ENCODE measurements at regions not wholly inside any gene's neighbourhood (a gene's known extent, or its start where the extent isn't known, plus 50 kb on each side); places are given as distances from the start of the nearest gene placed in this dataset.

DNA sequence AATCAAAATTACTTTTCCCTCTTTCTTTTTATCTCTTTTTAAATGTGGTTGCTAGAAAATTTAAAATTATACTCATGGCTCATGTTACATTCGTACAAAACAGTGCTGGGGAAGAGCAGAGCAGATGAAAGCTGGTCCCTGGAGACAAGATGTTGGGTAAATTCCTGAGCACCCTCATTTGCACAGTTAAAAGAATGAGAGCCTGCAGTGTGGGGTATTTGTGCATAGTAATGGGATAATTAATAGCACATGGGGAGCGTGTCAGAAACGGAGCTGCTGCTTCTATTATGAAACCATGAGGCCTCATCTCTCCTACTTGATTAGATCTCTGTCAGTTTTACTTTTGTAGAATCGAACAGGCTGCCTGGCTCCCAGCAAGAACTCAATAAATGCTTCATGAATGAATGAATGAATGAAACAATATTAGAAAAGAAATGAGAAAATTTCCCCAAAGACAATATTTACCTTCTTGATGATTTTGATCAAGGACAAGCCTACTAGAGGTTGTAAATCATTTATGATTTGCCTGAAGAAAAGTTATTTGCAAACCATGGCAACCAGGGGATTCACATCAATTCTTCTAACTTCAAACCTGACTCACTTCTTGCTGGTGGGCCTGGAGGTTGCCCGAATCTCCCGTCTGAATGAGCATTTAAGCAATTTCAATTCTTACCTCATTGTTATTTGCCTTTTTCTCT is 177.2 kb upstream of the TUT7 start:
- TF ChIP-seq, protein P1, sequence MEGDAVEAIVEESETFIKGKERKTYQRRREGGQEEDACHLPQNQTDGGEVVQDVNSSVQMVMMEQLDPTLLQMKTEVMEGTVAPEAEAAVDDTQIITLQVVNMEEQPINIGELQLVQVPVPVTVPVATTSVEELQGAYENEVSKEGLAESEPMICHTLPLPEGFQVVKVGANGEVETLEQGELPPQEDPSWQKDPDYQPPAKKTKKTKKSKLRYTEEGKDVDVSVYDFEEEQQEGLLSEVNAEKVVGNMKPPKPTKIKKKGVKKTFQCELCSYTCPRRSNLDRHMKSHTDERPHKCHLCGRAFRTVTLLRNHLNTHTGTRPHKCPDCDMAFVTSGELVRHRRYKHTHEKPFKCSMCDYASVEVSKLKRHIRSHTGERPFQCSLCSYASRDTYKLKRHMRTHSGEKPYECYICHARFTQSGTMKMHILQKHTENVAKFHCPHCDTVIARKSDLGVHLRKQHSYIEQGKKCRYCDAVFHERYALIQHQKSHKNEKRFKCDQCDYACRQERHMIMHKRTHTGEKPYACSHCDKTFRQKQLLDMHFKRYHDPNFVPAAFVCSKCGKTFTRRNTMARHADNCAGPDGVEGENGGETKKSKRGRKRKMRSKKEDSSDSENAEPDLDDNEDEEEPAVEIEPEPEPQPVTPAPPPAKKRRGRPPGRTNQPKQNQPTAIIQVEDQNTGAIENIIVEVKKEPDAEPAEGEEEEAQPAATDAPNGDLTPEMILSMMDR (IDR thresholded peaks at IDR 0.05 in 8 of 11, conservative IDR thresholded peaks at IDR 0.05 in 3 of 11), result no peak
- no peak for TF ChIP-seq POLR2A (IDR thresholded peaks at IDR 0.05)
- no peak for TF ChIP-seq POLR2AphosphoS5 (IDR thresholded peaks at IDR 0.05)

All from spleen (tissue), 7 donors.